HCT116 (cell line): ENCODE measurements at regions not wholly inside any gene's neighbourhood (a gene's known extent, or its start where the extent isn't known, plus 50 kb on each side); places are given as distances from the start of the nearest gene placed in this dataset.
"Not testable (repeated sequence)": the region's sequence is repeated elsewhere in the genome, so short reads cannot be mapped to it uniquely, and the experiment has no call there.

Experiments used
- ATAC-seq: fragments of 200-7000 bp; cut with Tn5 transposase; 2 replicates; pipeline ENCODE4 v1.9.1; 2020; ENCODE audit warnings: mild to moderate bottlenecking, moderate library complexity
- BruUV-seq: library from RNA; stranded (reverse); fragments of 400-500 nt; replicated peaks from 2 replicates; lab custom pipeline; 2021; lab: Mats Ljungman, UMichigan
- CTCF ChIA-PET: fragments of 300-600 bp; sonication (Branson Sonifier 250); formaldehyde crosslinking; loops from one replicate; lab custom pipeline; 2021; ENCODE audit warnings: antibody characterized with exemption; lab: Charles Lee
- POLR2A ChIA-PET: fragments of 300-600, 350-600 bp; sonication (Branson Sonifier 250); formaldehyde crosslinking; loops from one replicate; lab custom pipeline; 2021; ENCODE audit warnings: antibody characterized with exemption; lab: Charles Lee
- RAD21 ChIA-PET, 2 experiments: fragments of 300-600 bp; sonication (Branson Sonifier 250); formaldehyde crosslinking; loops; one replicate each; lab custom pipeline; 2023; ENCODE audit warnings: low total read pairs in 2 of 2; ENCODE audit not compliant: uncharacterized antibody in 2 of 2, unreplicated experiment in 2 of 2, low non-redundant PET in 1 of 2; lab: Charles Lee
- DNase-seq: peaks from one replicate; pipeline ENCODE4 v3.0.0-alpha.2; 2010; ENCODE audit warnings: low read depth, low spot score
- H2AFZ ChIP-seq: fragments of 200-600 bp; shearing (Covaris generic), sonication (generic); 2 replicates; pipeline ENCODE4 v1.6.1; 2017; ENCODE audit warnings: low read depth, mixed run types, mixed read lengths, antibody characterized with exemption, low read length; ENCODE audit not compliant: poor library complexity, severe bottlenecking
- H3K27ac ChIP-seq: 2 replicates; pipeline ENCODE4 v1.5.1; 2012; ENCODE audit warnings: low read depth, low read length
- H3K27me3 ChIP-seq: fragments of 200-600 bp; sonication (generic); 2 replicates; pipeline ENCODE4 v1.6.1; 2016; ENCODE audit warnings: mixed run types, low read length, mixed read lengths; ENCODE audit not compliant: insufficient read depth
- H3K36me3 ChIP-seq, 2 experiments: fragments of 200-500 bp in 1 of 2; fragments of 200-600 bp in 1 of 2; sonication (Bioruptor generic) in 1 of 2; sonication (generic) in 1 of 2; 2 replicates each; pipeline versions ENCODE4 v1.5.1 to v1.6.1; 2014 to 2016; ENCODE audit warnings: low read length in 2 of 2, inconsistent platforms in 1 of 2, mixed read lengths in 1 of 2, mixed run types in 1 of 2; ENCODE audit not compliant: insufficient read depth in 2 of 2, control insufficient read depth in 1 of 2
- H3K4me1 ChIP-seq, 2 experiments: fragments of 200-600 bp in 1 of 2; sonication (generic) in 1 of 2; 2 replicates each; pipeline versions ENCODE4 v1.5.1 to v1.6.1; 2012 to 2017; ENCODE audit warnings: low read length in 2 of 2, inconsistent platforms in 1 of 2, mild to moderate bottlenecking in 1 of 2, mixed read lengths in 1 of 2, mixed run types in 1 of 2, moderate library complexity in 1 of 2; ENCODE audit not compliant: insufficient read depth in 2 of 2, control insufficient read depth in 1 of 2
- H3K4me2 ChIP-seq: fragments of 200-600 bp; sonication (generic); 2 replicates; pipeline ENCODE4 v1.6.1; 2017; ENCODE audit warnings: mixed run types, low read length, mixed read lengths
- H3K4me3 ChIP-seq, 2 experiments: fragments of 200-600 bp in 1 of 2; sonication (generic) in 1 of 2; replicated peaks in 1 of 2; 2 replicates each; pipeline ENCODE4 v1.5.1; 2011 to 2016; ENCODE audit warnings: low read length in 2 of 2, control low read depth in 1 of 2, low read depth in 1 of 2, mild to moderate bottlenecking in 1 of 2, mixed read lengths in 1 of 2, mixed run types in 1 of 2
- H3K79me2 ChIP-seq: fragments of 200-600 bp; sonication (generic); 2 replicates; pipeline ENCODE4 v1.6.1; 2017; ENCODE audit warnings: mild to moderate bottlenecking, mixed run types, low read length, moderate library complexity, mixed read lengths; ENCODE audit not compliant: insufficient read depth
- H3K9ac ChIP-seq: fragments of 200-600 bp; sonication (generic); 2 replicates; pipeline ENCODE4 v1.6.1; 2016; ENCODE audit warnings: low read length, mixed read lengths
- H3K9me2 ChIP-seq: fragments of 200-600 bp; sonication (generic), shearing (Covaris generic); 2 replicates; pipeline ENCODE4 v1.6.1; 2017; ENCODE audit warnings: mixed run types, mild to moderate bottlenecking, moderate library complexity; ENCODE audit not compliant: insufficient read depth
- H3K9me3 ChIP-seq, 2 experiments: fragments of 200-500 bp in 1 of 2; fragments of 200-600 bp in 1 of 2; sonication (Bioruptor generic) in 1 of 2; sonication (generic) in 1 of 2; 2 replicates each; pipeline ENCODE4 v1.6.1; 2014 to 2017; ENCODE audit warnings: low read length in 2 of 2, mixed read lengths in 2 of 2, inconsistent platforms in 1 of 2, low read depth in 1 of 2, mild to moderate bottlenecking in 1 of 2, mixed run types in 1 of 2, moderate library complexity in 1 of 2; ENCODE audit not compliant: control insufficient read depth in 1 of 2, insufficient read depth in 1 of 2
- H4K20me1 ChIP-seq: fragments of 200-600 bp; sonication (generic), shearing (Covaris generic); 2 replicates; pipeline ENCODE4 v1.6.1; 2017; ENCODE audit warnings: mixed run types, mild to moderate bottlenecking, moderate library complexity; ENCODE audit not compliant: insufficient read depth
- ATF3 ChIP-seq: IDR thresholded peaks from 2 replicates; pipeline ENCODE4 v1.6.1; 2012
- CBX3 ChIP-seq: IDR thresholded peaks from 2 replicates; pipeline ENCODE4 v1.6.1; 2012; ENCODE audit warnings: low read depth
- CEBPB ChIP-seq: IDR thresholded peaks from 2 replicates; pipeline ENCODE4 v1.6.1; 2012; ENCODE audit warnings: low read depth
- EZH2 ChIP-seq: fragments of 200-600 bp; sonication (generic); IDR thresholded peaks from 2 replicates; pipeline ENCODE4 v1.6.1; 2017; ENCODE audit warnings: antibody characterized with exemption, mixed run types
- EZH2phosphoT487 ChIP-seq: fragments of 200-600 bp; IDR thresholded peaks from 2 replicates; pipeline ENCODE4 v1.6.1; 2018; ENCODE audit warnings: antibody characterized with exemption, borderline replicate concordance
- FOSL1 ChIP-seq: IDR thresholded peaks from 2 replicates; pipeline ENCODE4 v1.6.1; 2012; ENCODE audit warnings: low read depth
- MAX ChIP-seq: IDR thresholded peaks from 2 replicates; pipeline ENCODE4 v1.6.1; 2012
- POLR2AphosphoS5 ChIP-seq: IDR thresholded peaks from 2 replicates; pipeline ENCODE4 v1.6.1; 2011; ENCODE audit warnings: mild to moderate bottlenecking, low read depth, low read length, moderate library complexity
- SIN3A ChIP-seq: IDR thresholded peaks from 2 replicates; pipeline ENCODE4 v1.6.1; 2012; ENCODE audit warnings: low read depth
- SP1 ChIP-seq: IDR thresholded peaks from 2 replicates; pipeline ENCODE4 v1.6.1; 2012; ENCODE audit warnings: low read depth
- SRF ChIP-seq: IDR thresholded peaks from 2 replicates; pipeline ENCODE4 v1.6.1; 2012; ENCODE audit warnings: low read depth
- TCF7L2 ChIP-seq: IDR thresholded peaks from 2 replicates; pipeline ENCODE4 v1.7.0; 2011; ENCODE audit warnings: borderline replicate concordance, inconsistent platforms; ENCODE audit not compliant: insufficient read depth, insufficient read length; ENCODE audit errors: extremely low read depth
- YY1 ChIP-seq: IDR thresholded peaks from 2 replicates; pipeline ENCODE4 v1.6.1; 2011; ENCODE audit warnings: low read length, low read depth, moderate library complexity, mild to moderate bottlenecking; ENCODE audit not compliant: insufficient replicate concordance; ENCODE audit errors: extremely low read depth
- ZNF274 ChIP-seq: fragments of 200-500 bp; sonication (Bioruptor generic); IDR thresholded peaks from 2 replicates; pipeline ENCODE4 v1.6.1; 2014; ENCODE audit warnings: mild to moderate bottlenecking, low read depth, low read length, inconsistent platforms
- intact Hi-C: fragments of 100-400 bp; cut with micrococcal nuclease; formaldehyde crosslinking; loops from 2 replicates; pipeline ENCODE4 v1.10.0; 2022

GRCh38 chr2:51780353-51780752, 748.4 kb upstream of the NRXN1 start:
- CTCF ChIA-PET: interaction anchor here (1.0 kb wide), 1 partner anchor 15 kb away, joined by 3 read pairs; no protein-coding TSS in a partner anchor
- intact Hi-C loops: no loop called here

GRCh38 chr2:51779723-51780122, 747.8 kb upstream of the NRXN1 start:
- peaks cover 0 to 14% of the 10 kb centered on the region in 2 experiments; a peak in 2 of 4 replicates for H3K4me1 ChIP-seq
- H3K9me2 ChIP-seq, H3K9me3 ChIP-seq, H3K27ac ChIP-seq, H3K36me3 ChIP-seq, H3K4me3 ChIP-seq, H3K79me2 ChIP-seq, DNase-seq, POLR2A ChIA-PET, H3K4me2 ChIP-seq, H2AFZ ChIP-seq, ATAC-seq, H3K27me3 ChIP-seq, RAD21 ChIA-PET, intact Hi-C loops, BruUV-seq, H4K20me1 ChIP-seq, H3K9ac ChIP-seq: not testable (repeated sequence)
- CTCF ChIA-PET: interaction anchor here (1.0 kb wide), 1 partner anchor 16 kb away, joined by 3 read pairs; no protein-coding TSS in a partner anchor

More at GRCh38 chr2:51780353-51780752, 748.4 kb upstream of the NRXN1 start:
- Histone ChIP-seq H3K9ac (no peak overlapping the region), H2AFZ (no peak overlapping the region), H3K4me2 (no peak overlapping the region), H3K79me2 (no peaks in the 10 kb centered on the region), H3K9me2 (no peaks in the 10 kb centered on the region), H3K27ac (no peak overlapping the region), H3K4me1 (peaks cover 0 to 14% of the 10 kb centered on the region in 2 experiments; a peak in 2 of 4 replicates), H3K9me3 (no peaks in the 10 kb centered on the region), H3K27me3 (no peaks in the 10 kb centered on the region), H3K36me3 (no peaks in the 10 kb centered on the region), H3K4me3 (no peak overlapping the region), H4K20me1 (no peaks in the 10 kb centered on the region)
- ATAC-seq (no peak), DNase-seq (no peak)
- RAD21 ChIA-PET: no interaction called here
- TF ChIP-seq SP1 (no peak), CBX3 (no peak), MAX (no peak), ZNF274 (no peak), CEBPB (no peak), ATF3 (no peak), YY1 (no peak), POLR2AphosphoS5 (no peak), SIN3A (no peak), FOSL1 (no peak), EZH2phosphoT487 (no peak), EZH2 (no peak), TCF7L2 (no peak), SRF (no peak)
- POLR2A ChIA-PET: no interaction called here
- BruUV-seq: no TSS peak
